Hepatocyte (in vitro differentiated cells): ENCODE measurements at regions not wholly inside any gene's neighbourhood (a gene's known extent, or its start where the extent isn't known, plus 50 kb on each side); places are given as distances from the start of the nearest gene placed in this dataset.

Experiments used
- CTCF ChIP-seq: fragments of 200-600 bp; sonication (generic); IDR thresholded peaks from 2 replicates; pipeline ENCODE4 v1.5.1; 2016; ENCODE audit warnings: antibody characterized with exemption, mild to moderate bottlenecking; ENCODE audit not compliant: poor library complexity
- EZH2 ChIP-seq: fragments of 200-600 bp; sonication (generic); IDR thresholded peaks from 2 replicates; pipeline ENCODE4 v1.6.1; 2016; ENCODE audit warnings: antibody characterized with exemption, mild to moderate bottlenecking, borderline replicate concordance
- EZH2phosphoT487 ChIP-seq: fragments of 200-600 bp; sonication (generic); IDR thresholded peaks from one replicate; pipeline ENCODE4 v1.6.1; 2018; ENCODE audit warnings: antibody characterized with exemption, mild to moderate bottlenecking, low read depth, moderate library complexity; ENCODE audit not compliant: unreplicated experiment, severe bottlenecking

- no peak for TF ChIP-seq CTCF
- no peak for TF ChIP-seq EZH2
- TF ChIP-seq EZH2phosphoT487: no peak
These were observed 120.9 kb upstream of the MLN start for GRCh38 chr6:33924681-33925080.
